ENCODE measurements at regions not wholly inside any gene's neighbourhood (a gene's known extent, or its start where the extent isn't known, plus 50 kb on each side); places are given as distances from the start of the nearest gene placed in this dataset.

DNA sequence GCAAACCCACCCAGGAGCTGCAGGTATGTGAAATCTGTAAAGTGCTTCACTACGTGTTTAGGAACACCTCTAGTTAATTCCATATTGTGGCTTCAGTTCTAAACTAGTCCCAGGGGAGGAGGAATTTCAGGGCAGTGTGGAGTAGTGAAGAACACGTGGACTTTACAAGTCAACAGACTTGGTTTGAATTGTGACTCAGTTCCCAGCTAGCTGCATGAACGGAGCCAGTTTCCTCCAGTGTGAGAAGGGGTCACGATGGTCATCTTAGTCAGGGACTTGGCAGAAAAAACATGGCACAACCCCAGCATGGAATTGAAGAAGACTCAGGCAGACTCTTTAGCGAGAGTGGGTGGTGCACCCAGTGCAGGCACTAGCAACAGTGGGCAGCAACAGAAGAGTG is 175.7 kb upstream of the UBL3 start:
- DNase-seq = no peak

DNA sequence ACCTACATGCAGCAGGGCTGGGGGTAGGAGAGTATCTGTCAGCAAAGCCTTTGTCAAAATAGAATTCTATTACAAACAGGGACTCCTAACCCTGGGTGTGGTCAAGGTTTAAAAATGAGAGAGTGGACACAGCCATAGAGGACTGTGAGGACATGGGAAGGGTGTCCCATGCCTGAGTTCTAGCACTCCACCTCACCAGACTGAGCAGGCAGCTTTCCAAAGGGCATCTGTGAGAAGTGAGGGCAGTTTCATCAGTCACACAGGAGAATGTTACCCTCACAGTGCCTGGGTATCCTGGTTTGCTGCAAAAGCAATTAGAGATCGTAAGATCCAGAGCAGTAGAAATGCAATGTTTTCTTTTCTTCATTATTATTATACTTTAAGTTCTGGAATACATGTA is 174.9 kb upstream of the UBL3 start:
- DNase-seq = no peak

DNA sequence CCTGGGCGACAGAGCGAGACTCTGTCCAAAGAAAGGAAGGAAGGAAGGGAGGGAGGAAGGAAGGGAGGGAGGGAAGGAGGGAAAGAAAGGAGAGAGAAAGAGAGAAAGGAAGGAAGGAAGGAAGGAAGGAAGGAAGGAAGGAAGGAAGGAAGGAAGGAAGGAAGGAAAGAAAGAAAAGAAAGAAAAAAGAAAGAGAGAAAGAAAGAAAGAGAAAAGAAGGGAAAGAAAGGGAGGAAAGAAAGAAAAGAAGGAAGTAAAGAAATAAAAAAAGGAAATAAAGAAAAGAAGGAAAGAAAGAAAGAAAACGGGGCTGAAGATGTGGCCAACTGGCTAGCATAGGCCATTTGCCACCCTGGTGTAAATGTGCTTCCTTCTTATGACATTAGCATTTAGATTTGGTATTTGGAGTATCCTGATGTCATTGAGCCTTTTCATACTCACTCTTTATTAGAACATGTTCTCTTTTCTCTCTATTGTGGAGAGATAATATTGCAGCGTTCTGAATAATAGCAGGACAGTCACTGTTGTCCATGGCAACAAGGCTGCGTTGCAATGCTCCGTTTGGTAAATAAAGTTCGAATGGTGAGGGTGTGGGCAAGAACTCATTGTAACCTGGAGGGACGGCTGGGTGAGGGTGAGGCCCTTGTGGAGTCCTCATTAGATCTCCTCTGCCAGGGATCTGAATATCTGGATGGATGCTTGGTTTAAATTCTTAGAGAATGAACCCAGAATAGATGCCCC is 173.9 kb upstream of the UBL3 start:
- DNase-seq = no peak

DNA sequence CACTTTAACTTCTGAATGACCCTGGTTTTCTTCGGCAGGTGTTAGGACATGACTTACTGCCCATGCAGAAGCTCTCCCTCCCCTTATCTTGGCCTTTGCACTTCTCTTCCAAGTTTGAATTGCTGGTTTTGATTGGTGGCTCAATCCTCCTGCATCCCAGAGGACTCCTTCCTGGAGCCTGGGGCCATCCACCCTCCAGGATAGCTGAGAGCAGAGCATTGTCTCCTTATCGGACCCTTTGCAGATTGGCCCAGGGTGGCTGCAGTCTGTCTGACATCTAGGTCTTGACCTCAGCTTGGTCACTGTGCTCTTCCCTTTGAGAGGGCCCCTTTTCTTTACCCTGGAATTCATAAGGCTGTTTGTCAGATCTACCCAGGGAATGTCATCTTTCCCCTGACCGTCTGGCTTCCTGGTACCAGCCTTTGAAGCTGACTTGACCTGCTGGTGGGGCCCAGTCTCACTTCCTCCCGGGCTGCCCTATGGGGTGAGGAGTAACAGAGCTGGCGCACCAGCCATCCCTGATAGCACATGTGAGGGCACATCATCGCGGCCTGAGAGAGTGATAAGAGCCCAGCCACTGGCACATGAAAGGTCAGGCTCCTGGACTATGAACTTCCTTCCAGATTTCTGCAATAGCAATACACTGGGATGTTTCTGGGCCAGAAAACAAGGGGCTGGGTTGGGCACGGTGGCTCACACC is 172.9 kb upstream of the UBL3 start:
- no peak for DNase-seq

DNA sequence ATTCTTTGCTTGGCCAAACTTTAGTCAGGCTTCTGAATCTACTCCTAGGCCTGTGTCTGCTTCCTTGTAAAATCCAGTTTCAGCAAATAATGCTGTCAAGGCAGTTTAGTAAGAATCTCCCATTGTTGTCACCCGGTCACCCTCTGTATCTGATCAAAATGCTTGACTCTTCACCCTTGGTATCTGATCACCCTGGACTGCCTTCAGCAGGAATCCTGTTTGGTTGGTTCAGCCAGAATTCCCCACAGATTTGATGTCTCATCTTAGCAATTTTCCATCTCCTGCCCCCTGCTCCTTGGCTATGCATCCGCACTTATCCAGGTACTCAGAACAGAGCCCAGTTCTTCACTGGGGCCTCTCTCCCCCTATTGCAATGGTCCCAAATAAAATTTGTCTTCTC is 172.4 kb upstream of the UBL3 start:
- DNase-seq = no peak

DNA sequence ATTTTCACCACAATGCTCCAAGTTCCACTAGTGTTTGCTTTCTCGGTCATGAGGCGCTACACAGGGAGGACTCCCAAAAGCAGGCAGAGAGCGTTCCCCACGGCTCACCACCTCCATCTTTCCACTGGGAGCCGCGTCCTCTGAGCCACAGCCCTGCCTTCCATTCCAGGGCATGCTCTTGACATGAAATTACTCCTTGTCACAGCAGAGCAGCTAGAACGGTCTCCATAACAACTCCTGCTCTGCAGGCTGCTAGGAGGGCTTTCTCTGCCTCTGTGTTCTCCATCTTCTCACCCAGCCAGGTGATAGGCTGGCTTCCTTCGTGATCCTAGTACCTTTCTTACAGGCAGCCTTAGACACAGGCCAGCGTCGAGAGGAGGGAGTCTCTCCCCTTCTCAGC is 171.8 kb upstream of the UBL3 start:
- no peak for DNase-seq

DNA sequence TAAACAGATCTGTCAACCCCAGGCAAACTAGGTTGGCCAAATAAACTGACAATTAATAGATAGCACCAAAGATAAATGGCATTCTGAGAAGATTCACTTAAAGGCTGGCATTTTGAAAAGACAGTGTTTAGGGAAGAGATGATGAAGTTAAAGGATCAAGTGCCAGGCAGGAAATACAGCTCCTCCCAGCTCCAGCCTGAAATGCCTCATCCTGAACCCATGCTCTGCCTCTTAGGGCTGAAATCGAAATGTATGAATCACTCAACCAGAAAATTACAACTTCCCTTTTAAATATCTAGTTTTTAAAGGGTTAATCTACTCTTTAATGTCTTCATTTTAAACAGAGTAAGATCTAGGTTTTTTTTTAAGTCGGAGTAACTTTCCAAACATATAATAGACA is 171.2 kb upstream of the UBL3 start:
- no peak for DNase-seq

DNA sequence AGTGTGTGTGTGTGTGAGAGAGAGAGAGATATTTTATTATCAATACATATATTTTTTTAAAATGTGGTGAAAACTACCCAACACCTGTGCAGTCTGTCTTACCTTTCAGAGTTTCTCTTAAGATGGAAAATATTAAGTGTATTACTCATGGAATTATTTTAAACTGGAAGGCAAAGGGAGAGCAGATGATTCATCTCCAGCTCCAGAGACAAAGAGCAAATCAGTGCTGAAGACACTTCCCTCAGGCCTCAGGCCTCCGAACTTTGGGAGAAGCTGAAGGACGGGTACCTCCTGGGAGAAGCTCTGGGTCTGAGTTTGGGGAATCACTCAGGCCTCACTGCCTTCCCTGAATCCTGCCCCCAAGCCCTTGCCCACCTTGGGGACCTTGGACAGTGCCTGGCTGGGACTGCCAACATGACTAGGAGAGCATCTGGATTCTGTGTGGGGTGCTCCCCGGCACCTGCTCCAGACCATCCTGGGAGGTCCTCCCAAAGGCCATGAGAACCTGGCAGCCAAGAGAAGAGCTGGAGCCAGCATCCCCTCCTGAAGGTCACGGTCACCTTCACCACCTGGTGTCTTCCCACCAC is 170.4 kb upstream of the UBL3 start:
- no peak for DNase-seq

DNA sequence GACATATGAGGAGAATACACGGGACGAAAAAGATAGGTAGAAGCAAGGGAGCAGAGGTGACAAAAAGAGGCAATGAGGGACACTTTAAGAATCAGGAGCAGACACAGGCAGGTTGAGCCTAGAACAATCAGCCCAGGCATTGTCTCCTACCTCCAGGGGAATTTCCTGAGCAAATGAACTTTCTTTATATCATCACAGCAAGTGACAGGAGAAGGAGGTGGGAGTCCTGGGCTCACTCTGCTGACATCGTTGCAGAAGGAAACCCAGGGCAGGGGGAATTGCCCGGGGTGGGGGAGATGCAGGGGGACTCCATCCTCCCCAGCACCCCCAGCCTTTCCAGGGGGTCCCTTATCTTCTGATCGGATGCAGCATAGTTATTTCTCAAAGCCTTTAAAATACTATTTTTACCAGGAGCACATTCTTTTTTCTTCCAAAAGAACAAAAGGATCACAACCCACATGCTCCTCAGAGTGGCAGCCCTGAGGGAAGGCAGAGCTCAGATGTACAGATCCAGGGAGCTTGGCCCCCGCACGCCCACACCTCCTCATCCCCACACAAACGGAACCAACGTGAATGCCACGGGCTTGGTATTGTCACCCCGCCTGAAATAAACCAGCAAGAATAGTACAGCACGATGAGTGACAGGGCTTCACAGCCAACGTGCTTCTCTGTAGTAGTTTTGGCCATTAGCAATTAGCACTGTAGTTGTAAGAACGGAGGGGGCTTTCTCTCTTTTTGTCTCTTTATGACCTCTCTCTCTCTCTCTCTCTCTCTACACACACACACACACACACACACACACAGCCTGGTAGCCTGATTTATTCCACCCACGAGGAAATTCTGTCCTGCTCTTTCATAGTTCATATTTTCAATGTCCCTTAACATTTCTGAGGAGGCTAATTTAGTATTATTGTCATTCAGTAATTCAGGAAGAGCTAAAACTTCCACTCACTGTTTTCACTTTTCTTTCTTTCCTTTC is 169.5 kb upstream of the UBL3 start:
- no peak for DNase-seq

DNA sequence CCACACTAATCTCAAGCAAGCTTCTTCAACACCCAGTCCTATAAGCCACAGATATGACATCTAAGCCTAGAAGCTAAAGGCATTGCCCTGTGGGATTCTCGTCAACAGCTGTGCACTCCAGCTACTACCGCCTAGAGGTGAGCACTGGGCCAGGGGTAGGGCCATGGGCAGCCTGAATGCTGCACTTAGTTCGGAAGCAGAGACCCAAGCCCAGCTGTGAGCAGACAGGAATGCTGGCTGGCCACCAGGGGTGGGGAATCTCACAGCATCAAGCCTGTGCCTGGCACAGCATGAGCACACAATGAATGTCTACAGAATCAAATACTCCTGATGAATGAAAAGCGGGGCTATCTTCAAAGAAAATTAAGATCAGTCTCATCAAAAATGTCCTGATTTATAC is 167.5 kb upstream of the UBL3 start:
- no peak for DNase-seq

DNA sequence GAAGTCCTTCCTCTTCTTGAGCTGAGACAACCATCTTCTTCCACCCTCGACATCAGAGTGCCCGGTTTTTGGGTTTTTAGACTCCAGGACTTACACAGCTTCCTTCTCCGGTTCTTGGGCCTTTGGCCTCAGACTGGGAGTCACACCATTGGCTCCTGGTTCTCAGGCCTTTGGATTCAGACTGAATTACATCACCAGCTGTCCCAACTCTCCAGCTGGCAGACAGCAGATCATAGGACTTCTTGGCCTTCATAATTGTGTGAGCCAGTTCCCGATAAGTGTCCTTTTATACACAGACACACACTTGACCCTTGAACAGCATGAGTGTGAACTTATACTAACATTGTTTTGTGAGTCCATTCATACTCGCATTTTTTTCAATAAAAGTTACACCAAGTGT is 166.0 kb upstream of the UBL3 start:
- DNase-seq = no peak

DNA sequence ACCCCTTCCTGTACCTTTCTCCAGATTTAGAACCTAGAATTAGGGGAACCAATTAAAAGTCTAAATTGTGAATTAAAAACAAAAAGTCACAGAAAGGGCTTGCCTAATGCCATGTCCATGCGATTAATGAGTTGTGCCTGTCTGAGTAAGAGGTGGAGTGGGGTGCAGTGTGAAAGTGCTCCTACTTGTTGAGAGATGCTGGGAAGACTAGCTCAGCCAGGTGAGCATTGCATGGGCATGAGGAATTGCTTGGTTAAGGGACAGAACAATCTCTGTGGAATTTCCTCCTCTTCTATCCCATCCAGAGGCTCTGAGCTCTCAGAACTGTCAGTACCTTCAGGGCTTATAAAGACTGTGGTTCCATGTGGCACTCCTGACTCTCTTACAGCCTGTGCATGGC is 159.0 kb upstream of the UBL3 start:
- no peak for DNase-seq

DNA sequence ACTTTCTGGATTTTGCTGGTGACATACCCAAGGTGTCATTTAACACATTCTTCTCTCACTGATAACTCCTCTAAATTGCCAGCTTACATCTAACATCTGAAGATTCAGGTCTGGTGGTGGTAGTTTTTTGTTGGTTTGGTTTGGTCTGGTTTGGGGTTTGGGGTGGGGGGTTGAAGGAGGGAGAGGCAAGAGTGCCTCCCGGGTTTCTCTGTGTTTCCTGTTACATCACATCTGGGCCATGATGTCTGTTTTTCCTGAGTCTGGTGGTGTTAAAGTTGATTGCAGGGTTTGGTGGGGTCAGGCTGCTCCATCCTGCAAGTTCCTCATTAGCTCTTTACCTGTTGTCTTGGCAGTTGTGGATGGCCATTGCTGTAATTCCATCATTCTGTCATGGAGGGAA is 155.8 kb upstream of the UBL3 start:
- DNase-seq = no peak

DNA sequence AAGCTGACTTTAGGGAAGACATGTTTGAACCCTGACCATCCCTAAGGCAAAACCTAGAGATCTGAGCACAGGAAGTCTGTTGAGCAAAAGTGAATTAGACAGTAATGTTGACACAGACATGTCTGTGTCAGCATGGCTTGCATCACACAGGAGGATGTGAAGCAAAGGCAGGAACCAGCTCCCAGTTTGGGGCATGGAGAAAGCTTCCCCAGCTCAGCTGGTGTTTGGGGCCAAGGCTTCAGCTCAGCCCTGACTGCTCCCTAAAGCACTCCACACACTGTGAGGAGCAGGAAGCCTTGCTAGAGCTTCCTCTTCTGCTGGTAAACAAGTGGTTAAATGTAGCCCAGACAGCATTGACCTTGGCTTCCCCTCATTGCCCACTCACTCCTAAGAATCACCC is 153.8 kb upstream of the UBL3 start:
- DNase-seq = no peak

DNA sequence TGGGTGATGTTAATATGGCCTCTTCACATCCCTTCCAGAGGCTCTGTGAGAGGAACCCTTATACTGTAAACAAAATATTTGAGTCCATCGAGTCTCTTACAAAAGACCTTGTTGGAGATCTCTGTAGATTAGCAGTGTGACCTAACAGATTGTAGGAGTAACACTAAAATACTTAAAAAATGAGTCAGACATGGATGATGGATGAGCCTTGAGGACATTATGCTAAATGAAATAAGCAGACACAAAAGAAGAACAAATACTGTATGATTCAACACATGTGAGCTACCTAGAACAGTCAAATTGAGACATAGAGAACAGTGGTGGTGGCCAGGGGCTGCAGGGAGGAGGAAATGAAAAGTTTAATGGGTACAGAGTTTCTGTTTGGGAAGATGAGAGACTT is 152.2 kb upstream of the UBL3 start:
- no peak for DNase-seq

DNA sequence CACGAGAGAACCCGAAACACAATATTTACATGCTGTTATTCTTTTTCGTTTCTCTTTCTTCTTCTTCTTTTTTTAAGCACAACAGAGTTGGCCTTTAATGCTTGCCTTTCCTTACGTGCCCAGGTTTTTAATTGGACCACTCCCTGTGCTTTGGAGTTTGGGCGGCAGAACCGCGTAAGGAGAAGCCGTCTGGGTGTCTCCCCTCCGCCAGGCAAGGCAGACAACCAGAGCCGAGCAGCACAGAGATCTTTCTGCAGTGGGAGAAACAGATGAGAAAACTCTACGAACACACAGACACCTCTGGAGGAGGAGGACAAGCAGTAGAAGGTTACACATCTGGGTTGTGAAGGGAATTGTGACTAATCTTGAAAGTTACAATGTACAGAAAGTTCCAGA is 150.0 kb upstream of the UBL3 start:
- no peak for DNase-seq

DNA sequence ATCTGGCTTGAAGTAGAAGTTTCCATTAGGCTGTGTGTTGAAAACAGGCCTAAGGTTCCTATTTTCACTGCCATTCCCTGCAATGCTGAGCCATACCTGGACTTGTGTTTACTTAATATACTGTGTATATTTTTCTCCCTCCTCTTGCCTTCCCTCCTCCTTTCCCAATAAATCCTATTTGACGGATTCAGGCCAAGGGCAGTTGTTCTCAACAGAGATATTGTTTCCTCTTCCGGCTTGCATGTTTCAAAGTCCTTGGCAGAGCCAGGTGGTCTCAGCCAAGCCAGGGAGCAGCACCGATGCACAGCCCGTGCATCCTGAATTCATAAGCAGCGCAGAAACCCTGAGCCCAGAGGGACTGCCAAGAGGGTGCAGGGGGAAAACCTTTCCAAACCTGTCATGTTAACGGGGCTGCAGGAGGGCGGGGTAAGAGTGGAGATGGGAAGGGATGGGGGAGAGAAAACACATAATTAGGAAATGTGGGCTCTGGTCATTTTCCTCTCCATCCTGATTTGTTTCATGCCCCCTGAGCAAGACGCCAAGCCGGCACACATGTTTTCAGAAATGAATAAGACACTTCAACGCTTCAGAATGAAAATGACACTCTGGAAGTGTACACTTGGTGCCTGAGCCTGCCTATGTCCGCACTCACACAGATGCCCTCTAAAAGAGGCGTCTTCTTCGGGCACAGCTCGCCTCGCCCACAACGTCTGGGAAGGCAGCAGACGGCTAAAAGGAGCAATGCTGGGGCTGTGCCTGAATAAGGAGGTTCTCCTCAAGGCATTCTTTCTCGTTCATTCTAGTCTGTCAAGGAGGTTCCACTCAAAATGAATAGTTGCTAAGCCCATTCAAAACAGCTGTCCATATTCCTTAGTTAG is 149.3 kb upstream of the UBL3 start:
- no peak for DNase-seq

DNA sequence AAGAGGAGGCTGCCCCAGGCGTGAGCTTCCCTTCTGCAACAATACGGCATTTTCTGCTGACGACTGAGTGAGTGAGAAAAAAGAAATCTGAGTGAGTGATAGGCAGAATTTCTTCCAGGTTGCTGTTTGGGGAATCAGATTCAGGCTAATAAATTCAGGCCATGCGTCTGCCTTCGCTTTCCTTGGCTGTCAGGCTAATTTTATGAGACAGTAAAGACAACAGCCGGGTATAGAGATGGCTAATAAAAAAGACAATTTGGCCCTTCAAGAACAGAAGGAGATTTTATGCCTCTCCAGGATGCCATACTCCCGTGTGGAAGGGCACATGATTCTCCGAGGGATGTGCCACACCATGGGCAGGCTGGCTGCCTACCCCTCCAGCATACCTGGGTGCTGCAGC is 145.9 kb upstream of the UBL3 start:
- no peak for DNase-seq

DNA sequence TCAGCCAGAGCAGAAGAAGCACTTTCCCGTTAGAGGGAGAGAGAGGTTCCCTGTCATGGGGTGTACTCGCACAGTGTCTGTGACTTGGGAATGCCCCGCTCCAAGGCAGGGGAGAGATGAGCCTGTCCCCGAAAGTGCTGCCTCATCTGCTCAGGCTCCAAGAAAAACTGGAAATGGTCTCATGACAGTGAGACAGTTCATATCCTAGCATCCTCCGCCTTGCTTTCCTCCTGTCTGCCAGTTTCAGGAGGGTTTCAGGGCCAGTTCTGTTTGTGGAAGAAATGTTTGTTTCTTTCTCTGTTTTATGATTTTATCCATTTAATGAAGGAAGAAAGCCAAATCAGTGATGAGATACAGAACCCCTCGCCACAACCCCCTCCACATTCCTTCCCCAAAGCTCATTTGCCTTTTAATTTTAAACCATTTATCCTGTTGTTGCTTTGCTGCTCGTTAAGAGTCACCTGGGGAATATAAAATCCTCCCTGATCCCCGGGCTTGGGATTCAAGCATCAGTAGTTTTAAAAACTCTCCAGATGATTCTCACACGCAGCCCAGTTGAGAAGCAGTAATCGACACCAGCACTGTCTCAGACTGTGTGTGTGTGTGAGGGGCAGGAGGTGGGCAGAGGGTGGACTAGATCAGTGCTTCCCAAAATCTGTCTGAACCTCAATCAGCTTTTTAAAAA is 144.6 kb upstream of the UBL3 start:
- no peak for DNase-seq

DNA sequence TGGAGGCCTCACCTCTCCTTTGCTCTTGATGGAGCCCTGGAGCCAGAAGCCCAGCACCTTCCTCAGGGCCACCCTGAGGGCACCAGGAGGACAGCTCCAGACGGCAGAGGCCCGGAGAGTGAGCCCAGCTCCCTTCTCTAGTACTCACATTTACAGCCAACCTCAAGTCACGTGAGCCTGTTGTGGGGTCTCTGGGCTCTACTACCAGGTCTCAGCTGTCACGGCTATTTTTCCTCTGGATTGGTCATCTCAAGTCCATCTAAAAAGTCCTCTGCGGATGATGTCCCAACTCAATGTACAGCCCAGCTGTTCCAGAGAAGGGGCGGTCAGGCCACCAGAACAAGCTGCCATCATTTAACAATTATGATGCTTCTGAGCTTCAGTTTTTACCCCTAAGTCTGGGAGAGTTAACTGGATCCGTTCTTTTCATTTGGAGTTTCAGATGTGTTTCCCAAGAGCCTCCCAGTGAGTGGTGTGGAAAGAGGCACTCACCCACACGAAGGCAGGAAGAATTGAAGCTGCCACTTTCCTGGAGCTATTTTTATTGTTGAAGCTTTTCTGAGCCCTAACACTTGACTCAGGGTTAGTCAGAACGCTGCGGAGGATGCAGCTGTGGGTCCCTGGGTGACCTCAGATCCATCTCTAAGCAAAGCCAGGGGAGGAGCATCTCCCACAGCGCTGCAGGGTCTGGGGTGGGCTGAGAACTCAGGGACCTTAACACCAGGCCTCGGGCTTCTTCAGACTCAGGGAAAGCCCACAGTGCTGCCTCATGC is 143.5 kb upstream of the UBL3 start:
- no peak for DNase-seq

DNA sequence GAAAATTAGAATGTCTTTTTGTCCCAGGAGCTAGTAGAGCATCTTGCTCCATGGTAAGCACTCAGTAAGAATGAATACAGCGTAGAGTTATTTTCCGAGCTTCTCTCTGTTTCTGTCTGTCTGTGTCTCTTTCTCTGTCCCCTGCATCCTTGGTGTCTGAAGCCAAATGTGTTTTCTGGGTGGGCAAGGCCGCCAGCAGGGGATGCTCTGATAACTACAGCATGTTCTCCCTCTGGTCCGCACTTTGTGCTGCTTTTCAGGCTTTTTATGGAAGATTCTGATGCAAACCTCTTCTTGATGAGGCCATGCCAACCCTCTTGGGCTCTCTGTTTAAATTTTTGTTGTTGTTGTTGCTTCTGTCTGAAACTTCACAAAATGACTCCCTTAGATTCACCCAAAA is 142.8 kb upstream of the UBL3 start:
- no peak for DNase-seq
